Forelimb muscle (tissue), 1 donor: ENCODE measurements at regions not wholly inside any gene's neighbourhood (a gene's known extent, or its start where the extent isn't known, plus 50 kb on each side); places are given as distances from the start of the nearest gene placed in this dataset.
"Not testable (repeated sequence)": the region's sequence is repeated elsewhere in the genome, so short reads cannot be mapped to it uniquely, and the experiment has no call there.

Experiments
- DNase-seq: peaks from one replicate; pipeline ENCODE4 v3.0.0-alpha.2; 2013; ENCODE audit warnings: low read depth

DNA sequence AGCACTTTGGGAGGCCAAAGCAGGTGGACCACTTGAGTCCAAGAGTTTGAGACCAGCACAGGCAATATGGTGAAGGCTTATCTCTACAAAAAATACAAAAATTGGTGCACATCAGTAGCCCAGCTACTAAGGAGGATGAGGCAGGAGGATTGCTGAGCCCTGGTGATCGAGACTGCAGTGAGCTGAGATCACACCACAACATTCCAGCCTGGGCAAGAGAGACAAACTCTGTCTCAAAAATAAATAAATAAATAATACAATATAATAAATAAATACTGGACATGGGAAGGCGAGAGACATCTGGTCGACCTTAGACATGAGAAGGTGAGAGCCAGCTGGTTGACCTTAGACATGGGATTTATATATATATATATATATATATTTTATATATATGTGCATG is 119.8 kb upstream of the SLC38A4 start:
- no peak for DNase-seq

DNA sequence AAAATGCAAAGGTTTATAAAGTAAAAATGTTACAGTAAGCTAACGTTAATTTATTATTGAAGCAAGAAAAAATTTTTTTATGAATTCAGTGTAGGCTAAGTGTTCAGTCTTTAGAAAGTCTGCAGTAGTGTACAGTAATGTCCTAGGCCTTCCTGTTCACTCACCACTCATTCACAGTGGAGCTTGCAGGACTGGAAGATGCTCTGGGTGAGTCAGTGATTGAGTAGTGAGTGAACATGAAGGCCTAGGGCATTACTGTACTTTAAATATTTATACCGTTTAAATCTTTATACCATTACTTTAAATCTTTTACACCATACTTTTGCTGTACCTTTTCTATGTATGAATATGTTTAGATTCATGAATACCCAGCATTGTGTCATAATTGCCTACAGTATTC is 120.3 kb upstream of the SLC38A4 start:
- DNase-seq: no peak

DNA sequence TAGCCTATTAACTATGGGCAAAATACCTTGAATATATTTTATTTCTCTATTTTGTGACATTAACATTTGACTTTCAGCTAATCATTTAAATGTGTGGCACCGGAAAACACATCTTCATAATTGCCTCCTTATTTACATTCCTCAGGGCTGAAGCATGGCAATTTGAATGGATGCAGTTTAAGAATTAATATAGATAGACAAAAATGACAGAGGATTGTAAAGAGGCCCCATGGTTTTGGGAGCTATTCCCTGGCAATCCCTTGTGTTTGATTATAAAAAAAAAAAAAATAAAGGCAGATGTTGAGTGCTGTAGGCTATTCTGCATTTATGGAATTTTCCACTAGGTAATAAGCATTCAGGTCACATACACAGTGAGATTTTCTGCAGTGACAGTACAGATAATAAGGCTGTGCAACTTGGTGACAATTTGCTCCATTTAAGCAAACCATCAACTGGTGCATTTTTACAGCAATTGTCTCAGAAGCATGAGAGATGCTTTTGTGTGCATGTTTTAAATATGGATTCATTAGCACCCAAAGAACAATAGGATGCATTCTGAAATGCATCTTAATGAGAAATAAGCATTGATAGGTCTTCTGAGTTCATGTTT is 123.2 kb upstream of the SLC38A4 start:
- no peak for DNase-seq

DNA sequence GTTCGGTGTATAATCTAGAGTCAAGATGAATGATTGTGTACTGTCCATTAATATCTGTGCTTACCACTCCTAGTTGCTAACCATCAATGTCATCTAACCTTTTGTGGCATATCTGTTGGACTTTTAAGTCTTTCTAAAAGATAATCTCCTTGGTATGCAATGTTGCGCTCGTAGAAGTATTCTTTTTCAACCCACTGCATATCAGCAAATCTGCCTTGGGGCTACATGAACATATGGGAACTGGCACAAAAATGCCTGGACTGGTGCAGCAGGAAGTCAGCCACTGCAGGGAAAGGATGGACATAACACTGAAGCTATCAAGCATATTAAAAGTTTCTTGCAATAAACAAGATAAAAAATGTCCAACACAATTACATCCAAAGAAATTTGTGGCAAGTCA is 124.3 kb upstream of the SLC38A4 start:
- DNase-seq: no peak

DNA sequence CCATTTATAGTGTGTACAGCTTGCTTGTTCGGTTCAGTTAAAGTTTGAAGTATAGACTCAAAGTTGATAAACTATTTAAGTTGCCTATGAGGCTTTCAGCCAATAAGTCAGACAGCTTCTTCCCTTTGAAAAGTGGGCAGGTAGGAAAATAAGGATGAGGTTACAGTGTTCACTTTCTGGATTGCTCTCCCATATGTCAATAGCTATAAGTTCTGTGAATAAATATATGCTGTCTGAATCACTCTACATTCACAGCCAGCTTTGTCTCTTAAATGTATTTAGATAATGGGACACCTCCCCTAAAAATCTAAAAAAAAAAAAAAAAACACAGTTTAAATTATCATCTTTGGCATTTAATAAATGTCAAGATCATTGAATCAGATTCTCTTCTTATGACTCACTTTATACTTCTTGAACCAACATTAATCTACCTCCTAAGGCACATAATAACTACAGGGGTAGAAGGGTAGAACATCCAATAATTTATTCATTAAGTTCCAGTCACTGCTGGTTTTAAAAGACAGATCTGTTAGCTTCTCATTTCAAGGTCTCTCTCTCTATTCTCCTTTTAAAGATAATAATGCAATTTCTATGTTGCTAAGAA is 126.4 kb upstream of the PCED1B start:
- DNase-seq: no peak

DNA sequence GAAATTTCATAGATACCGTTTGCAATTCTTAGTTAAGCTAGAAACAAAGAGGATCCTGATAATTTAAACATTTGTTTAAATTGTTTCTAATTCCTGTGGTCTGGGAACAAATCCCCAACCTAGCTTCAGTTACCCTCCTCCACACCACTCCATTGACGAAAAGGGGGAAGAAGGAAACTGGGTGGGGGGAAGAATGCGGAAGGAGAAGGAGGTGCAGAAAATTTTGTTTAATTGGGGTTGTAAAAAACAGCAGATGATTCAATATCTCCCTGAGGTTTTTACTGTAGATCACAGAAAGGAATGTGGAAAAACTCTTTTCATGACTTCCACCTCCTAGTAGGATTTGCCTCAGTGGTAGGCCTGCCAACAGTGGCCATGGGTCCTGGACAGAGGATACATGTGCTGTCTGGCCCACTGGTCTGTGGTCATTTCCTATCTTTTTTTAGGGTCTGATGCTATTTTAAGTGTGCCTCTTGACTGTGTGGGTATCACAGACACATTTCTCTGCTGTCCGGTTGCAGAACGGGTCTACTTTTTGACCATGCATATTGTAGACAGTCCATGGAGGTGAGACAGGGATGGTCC is 122.9 kb upstream of the PCED1B start:
- DNase-seq: no peak

DNA sequence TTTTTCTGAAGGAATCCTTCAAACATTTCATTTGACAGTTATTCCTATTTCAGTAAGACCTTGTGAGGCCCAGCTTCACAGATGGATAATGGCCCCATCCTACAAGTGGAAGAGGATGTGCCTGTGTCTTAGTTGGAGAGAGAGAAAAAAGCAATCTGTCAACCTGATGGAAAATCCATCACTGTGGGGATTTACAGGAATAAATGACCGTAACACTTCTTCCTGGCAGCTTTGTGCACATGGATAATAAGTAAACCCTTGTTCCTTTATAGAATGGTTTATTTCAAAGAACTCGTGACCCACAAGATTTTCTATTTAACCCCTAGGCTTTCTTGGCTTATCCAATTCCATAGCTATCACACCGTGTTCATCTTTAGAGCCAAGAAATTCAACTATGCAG is 121.4 kb upstream of the PCED1B start:
- no peak for DNase-seq

DNA sequence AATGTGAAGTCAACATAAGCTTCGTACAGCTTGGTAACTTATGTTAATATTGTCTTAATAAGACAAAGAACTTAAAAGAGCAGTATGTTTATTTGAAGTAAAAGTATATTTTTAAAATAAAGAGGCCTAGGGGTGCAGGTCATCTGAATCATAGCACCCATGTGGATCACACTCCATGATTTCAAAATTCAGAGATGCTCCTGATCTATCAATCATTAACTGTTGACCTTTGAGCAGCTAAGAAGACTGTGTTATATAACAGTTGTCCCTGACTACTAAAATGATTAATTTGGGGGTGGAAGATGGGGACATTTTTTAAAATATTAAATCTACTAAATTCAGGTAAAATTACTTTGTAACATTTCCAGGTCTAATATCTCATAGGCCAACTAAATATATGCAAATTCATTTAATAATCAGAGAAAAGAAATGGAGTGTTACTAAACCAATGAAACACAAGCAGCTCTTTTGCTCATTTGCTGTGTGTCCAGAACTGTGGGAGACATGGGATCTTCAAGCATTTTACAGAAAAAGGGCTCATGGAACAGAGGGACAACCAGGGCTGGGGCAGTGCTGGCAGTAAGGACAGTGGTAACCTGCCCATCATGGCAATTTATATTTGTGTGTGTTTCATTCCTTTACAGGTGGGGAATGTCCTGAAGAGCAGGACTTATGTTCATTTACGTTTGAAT is 120.7 kb upstream of the PCED1B start:
- DNase-seq: no peak

DNA sequence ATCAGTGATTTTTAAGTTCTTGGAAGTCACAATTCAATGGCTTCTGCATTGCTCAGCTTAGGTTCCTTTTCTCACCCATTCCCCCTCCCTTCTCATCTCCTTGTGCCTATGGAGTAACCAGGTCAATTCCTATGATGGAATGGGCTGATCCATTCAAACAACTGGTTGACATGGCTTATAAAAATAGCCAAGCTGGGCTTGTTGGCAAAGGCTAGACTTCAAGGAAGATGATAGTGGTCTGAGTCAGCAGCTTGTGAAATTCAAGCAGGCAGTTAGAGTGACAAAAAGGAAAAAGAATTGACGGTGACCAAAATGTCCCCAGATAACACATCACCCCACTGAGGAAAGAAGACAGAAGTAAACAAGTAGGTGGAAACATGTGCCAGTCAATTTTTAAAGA is 119.9 kb upstream of the PCED1B start:
- DNase-seq: no peak

DNA sequence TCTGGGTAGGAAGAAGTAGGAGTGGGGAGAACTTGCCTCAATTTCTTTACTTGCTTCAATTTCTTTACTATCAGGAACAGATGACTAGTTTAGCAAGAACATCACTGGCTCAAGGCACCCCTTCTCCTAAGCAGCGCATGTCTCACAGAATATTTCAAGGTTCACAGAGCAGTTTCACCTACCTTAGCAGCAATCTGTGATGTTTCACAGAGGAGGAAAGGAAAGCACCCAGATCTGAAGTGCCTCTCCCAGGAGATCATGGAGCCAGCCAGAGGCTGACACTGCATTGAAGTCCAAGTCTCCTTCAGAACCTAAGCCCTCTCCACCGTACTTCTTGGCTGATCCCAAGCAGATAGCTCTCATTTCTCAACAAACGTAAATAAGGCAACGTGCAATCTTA is 118.7 kb upstream of the PCED1B start:
- DNase-seq: no peak

DNA sequence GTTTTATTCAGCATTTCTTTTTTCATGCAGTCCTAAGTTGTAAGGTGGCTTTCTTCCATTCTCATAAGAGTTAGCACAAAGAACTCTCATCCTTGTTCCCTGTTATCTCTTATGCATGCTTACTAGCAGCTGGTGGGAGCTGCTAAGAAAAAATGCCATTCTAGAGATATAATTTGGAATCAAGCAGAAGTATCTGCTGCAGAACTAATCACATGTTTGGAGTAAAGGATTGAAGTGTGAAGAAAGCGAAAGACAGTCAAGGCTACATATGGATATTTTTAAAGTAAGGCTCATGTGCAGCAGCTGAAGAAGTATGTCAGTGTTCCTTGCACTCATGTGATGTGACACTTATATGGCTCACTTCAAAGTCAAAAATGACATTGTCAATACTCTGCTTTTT is 116.2 kb upstream of the PCED1B start:
- DNase-seq: no peak

DNA sequence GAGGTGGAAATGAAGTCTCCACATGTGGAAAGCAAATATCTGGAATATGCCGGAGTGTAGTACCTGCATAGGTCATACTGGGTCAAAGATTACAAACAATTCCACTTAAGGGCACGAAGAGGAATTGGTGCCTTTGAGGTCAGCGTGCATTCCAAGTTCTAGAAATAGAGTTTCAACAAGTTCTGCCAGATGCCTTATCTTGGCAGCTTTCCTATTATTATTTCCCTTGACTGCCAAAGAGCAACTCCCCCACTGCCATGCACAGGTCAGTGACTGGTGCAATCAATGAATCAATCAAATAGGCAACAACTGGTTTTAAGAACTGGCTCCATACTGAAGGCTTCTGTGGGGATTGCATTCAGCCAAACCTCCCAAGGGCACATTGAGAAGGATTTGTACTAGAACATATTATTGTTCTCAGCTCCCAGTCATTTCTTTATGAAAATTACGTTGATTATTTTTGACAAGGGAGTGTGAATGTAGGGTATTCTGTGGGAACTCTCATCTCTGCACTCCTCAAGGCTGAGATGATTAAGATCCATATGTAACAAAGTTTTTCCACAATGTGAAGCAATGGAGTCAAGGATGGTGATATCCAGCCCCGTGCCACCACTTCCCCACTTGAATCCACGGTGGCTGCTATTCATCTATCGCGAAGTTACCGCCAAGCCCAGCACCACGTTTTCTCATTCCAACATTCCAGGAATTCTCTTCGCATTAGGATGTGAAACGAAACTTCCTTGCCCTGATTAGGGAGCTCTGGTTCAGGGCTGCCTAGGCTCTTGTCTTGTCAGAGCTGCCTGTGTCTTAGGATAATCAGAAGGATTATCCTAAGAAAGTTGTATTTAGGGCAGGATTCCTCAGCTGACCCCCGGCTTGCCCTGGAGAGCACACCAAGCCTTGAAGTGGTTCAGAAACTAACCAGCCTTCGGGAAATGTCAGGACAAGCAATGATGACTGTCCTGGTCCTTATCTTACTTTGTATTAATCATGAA is 115.1 kb upstream of the PCED1B start:
- no peak for DNase-seq

DNA sequence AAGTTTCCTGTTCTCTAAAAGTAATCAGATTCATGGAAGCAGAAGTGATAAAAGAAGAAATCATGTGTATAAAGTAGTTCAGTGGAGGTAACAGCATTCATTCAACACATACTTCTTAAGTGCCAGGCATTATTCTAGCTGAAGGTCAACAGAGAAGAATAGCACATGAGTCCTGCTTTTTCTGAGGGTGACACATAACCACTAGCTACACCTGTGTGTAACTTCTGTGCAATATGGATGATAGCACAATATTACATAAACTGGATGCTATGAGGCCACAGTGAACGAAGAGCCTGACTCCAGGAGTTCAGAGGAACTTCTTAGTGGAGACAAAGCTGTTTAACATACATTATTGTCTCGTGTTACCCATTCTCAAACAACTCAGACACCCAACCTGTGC is 114.3 kb upstream of the PCED1B start:
- no peak for DNase-seq

DNA sequence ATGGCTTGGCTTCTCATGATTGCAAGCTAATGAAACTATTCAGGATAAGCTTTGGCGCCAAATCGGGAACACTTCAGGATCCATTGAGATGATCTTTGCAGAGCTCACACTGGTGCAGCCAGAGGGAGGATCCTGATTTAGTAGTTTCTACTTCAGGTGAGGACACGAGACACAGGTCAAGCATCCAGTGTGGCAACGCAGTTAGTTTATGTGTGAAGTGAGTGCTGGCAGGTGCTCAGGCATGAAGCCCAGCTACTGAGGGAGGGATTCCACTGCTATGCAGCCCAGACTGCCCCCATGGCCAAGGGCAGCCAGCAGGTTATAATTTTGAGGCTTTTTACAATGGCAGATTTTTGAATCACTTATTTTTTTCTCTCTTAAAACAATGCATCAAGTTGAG is 113.5 kb upstream of the PCED1B start:
- DNase-seq: no peak

DNA sequence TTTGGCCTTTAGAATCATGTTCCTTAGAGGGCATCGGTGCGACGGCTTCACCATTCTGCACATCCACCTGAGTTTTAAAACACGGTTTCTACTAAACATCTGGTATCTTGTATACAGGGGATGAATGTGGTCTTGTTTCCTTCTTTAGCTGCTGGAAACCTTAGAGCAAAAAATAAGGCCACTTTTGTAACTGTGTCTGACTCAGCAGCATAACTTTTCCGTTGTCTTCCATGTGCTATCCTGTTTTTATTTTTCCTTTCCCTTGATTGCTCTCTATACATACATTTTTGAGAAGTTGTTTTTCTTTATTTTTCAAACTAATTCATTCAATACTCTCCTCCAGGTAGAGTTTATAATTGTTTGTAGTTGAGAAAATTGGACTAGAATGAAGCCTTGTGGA is 108.8 kb upstream of the PCED1B start:
- no peak for DNase-seq

DNA sequence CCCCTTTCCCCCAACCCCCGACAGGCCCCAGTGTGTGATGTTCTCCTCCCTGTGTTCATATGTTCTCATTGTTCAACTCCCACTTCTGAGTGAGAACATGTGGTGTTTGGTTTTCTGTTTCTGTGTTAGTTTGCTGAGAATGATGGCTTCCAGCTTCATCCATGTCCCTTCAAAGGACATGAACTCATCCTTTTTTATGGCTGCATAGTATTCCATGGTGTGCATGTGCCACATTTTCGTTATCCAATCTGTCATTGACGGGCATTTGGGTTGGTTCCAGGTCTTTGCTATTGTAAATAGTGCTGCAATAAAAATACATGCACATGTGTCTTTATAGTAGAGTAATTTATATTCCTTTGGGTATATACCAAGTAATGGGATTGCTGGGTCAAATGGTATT is 105.5 kb upstream of the PCED1B start:
- not testable (repeated sequence) for DNase-seq

DNA sequence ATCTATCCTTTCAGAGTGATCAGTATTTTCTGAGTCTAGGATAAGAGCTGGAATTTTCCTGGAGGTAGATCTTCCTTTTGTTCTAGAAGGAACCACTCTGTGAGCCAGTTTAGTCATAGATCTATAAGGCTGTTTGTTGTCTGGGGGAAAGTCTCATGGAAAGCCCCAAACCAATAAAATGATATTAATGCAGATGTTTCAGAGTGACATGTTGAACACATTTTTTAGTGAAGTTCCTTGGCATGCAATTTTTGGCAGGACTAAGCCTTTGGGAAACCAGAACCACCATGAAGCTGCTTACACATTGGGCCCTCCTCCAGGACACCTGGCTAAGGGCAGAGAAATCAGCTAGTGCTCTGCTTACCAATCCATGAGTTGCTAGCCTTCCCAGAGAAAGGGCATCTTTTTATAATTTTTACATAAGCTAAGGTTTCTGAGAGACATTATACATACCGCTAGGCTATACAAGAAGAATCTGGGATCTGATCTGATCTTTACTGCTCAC is 101.5 kb upstream of the PCED1B start:
- DNase-seq: no peak

DNA sequence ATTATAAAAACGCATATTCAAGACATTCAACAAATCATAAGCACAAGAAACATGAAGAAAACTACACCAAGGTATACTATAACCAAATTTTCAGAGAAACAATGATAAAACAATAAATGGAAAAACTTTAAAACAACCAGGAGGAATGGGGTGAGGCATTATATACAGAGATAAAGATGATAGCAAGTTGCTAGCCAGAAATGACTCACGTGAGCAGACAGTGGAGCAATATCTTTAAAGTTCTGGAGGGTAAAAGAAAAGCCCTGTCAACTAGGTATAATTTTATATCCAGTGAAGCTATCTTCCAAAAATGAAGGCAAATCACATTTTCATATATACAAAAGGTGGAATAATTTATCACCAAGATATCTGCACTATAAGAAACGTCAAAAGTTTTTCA is 97.8 kb upstream of the PCED1B start:
- no peak for DNase-seq

DNA sequence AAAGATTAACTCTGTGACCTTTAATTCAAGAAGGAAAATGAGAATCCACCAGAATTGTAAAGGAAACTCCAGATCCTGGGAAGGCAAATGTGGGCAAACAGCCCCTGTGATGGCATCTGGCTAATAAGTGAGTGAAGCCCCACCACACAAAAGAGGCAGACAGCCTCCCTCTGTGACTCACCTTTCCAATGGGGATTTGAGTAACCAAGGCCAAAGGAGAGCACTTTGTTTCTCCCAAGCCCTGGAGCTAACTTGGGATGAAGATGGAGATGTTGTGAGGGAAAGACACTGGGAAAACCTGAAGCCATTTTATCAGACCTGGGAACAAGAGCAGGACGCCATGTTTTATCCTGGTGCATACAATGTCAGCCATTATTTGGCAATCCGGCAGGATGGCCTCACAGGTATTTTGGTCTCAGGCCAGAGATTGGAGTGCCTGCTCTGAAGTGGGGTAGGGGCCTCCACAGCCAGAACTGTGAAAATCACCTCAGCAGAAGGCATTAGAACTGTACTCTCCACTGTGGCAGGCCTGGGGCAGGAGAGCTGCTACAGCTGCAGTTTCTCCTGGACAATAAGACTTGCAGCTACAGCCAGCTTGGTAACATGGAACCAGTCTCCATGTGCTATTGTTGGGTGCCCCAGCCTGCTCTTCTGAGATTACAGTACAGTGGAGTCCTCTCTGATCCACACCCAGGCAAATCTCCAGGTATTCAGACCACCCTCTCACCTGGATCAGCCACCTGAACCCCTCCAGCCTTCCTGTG is 96.6 kb upstream of the PCED1B start:
- no peak for DNase-seq

DNA sequence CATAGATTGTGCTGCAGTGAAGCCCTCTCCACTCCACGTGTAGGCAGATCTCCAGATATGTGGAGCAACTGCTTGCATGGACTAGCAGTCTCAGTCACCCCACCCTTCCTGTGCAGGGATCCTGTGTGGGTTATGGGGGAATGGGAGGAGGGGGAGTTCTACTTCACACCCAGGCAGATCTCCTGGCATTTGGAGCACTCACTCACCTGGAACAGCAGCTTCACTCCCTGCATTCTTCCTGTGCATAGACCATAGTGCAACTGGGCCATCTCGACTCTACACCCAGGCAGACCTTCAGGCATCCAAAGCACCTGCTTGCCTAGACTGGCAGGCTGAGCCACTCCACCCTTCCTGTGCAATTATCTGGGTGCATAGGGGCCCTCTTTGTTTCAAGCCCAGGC is 96.0 kb upstream of the PCED1B start:
- no peak for DNase-seq
